CD14-positive monocyte (primary cell): ENCODE measurements at regions not wholly inside any gene's neighbourhood (a gene's known extent, or its start where the extent isn't known, plus 50 kb on each side); places are given as distances from the start of the nearest gene placed in this dataset.

Source experiments
- DNase-seq, 3 donors: peaks; one replicate each; pipeline ENCODE4 v3.0.0-alpha.2; 2011 to 2022
- H2AFZ ChIP-seq: 2 replicates; pipeline ENCODE4 v1.6.0; 2012; ENCODE audit warnings: mild to moderate bottlenecking, low read depth, low read length, inconsistent platforms; ENCODE audit not compliant: insufficient read depth, poor library complexity, severe bottlenecking
- H3K27ac ChIP-seq, 2 donors: 1 replicate in 1 of 2; 2 replicates in 1 of 2; pipeline ENCODE4 v1.5.1; 2012 to 2013; ENCODE audit warnings: low read length in 2 of 2, control low read depth in 1 of 2, inconsistent platforms in 1 of 2, low read depth in 1 of 2, mild to moderate bottlenecking in 1 of 2
- H3K27me3 ChIP-seq, 2 donors: one replicate each; pipeline versions ENCODE4 v1.6.0 to v1.6.1; 2011 to 2013; ENCODE audit warnings: low read length in 2 of 2; ENCODE audit not compliant: control insufficient read depth in 2 of 2, insufficient read depth in 2 of 2
- H3K36me3 ChIP-seq, 2 donors: replicated peaks in 1 of 2; 1 replicate in 1 of 2; 2 replicates in 1 of 2; pipeline versions ENCODE4 v1.5.1 to v1.6.1; 2012 to 2013; ENCODE audit warnings: low read length in 2 of 2, control low read depth in 1 of 2, inconsistent platforms in 1 of 2, mild to moderate bottlenecking in 1 of 2; ENCODE audit not compliant: insufficient read depth in 2 of 2, control insufficient read depth in 1 of 2
- H3K4me1 ChIP-seq, 2 donors: 1 replicate in 1 of 2; 2 replicates in 1 of 2; pipeline versions ENCODE4 v1.5.1 to v1.6.1; 2012 to 2013; ENCODE audit warnings: low read length in 2 of 2, control low read depth in 1 of 2, inconsistent platforms in 1 of 2, mild to moderate bottlenecking in 1 of 2, moderate library complexity in 1 of 2; ENCODE audit not compliant: insufficient read depth in 2 of 2, control insufficient read depth in 1 of 2
- H3K4me2 ChIP-seq: replicated peaks from 2 replicates; pipeline ENCODE3; 2012; ENCODE audit warnings: low read length, moderate library complexity, mild to moderate bottlenecking; ENCODE audit not compliant: poor library complexity, severe bottlenecking; ENCODE audit errors: extremely low read depth
- H3K4me3 ChIP-seq, 3 experiments: fragments of 200-600 bp in 1 of 3; sonication (generic) in 1 of 3; replicated peaks in 1 of 3; 1 replicate in 2 of 3; 2 replicates in 1 of 3; pipeline ENCODE4 v1.5.1; 2011 to 2013; ENCODE audit warnings: low read length in 3 of 3, mild to moderate bottlenecking in 3 of 3, control low read depth in 2 of 3, low read depth in 2 of 3, inconsistent platforms in 1 of 3, moderate library complexity in 1 of 3
- H3K79me2 ChIP-seq: 2 replicates; pipeline ENCODE4 v1.6.0; 2012; ENCODE audit warnings: mild to moderate bottlenecking, control low read depth, inconsistent platforms, low read length, moderate library complexity; ENCODE audit not compliant: insufficient read depth
- H3K9ac ChIP-seq: 2 replicates; pipeline ENCODE4 v1.6.0; 2017; ENCODE audit warnings: low read length, mild to moderate bottlenecking; ENCODE audit not compliant: insufficient read depth, poor library complexity, severe bottlenecking
- H3K9me3 ChIP-seq, 2 donors: replicated peaks in 1 of 2; 1 replicate in 1 of 2; 2 replicates in 1 of 2; pipeline versions ENCODE4 v1.5.1 to v1.6.1; 2012 to 2013; ENCODE audit warnings: low read length in 2 of 2, control low read depth in 1 of 2; ENCODE audit not compliant: control insufficient read depth in 1 of 2, insufficient read depth in 1 of 2
- H4K20me1 ChIP-seq: 2 replicates; pipeline ENCODE4 v1.6.0; 2012; ENCODE audit warnings: mild to moderate bottlenecking, low read length, control low read depth, moderate library complexity; ENCODE audit not compliant: insufficient read depth
- H3K27ac Mint-ChIP-seq, 7 donors: one replicate each; pipeline ENCODE4 v1.8.0; 2020; ENCODE audit warnings: mild to moderate bottlenecking in 7 of 7, mixed read lengths in 7 of 7, moderate library complexity in 6 of 7, inconsistent platforms in 2 of 7
- H3K27me3 Mint-ChIP-seq, 3 donors: one replicate each; pipeline ENCODE4 v1.8.0; 2021 to 2022; ENCODE audit warnings: low read depth in 3 of 3, mild to moderate bottlenecking in 3 of 3, mixed read lengths in 3 of 3, moderate library complexity in 3 of 3, inconsistent platforms in 1 of 3
- H3K36me3 Mint-ChIP-seq, 2 donors: one replicate each; pipeline ENCODE4 v1.8.0; 2020; ENCODE audit warnings: mixed read lengths in 2 of 2, inconsistent platforms in 1 of 2, mild to moderate bottlenecking in 1 of 2
- H3K4me1 Mint-ChIP-seq: one replicate; pipeline ENCODE4 v1.8.0; 2020; ENCODE audit warnings: mild to moderate bottlenecking, mixed read lengths
- H3K4me3 Mint-ChIP-seq, 2 donors: one replicate each; pipeline ENCODE4 v1.8.0; 2020; ENCODE audit warnings: mild to moderate bottlenecking in 2 of 2, mixed read lengths in 2 of 2, moderate library complexity in 1 of 2
- H3K9me3 Mint-ChIP-seq, 7 donors: one replicate each; pipeline ENCODE4 v1.8.0; 2020 to 2022; ENCODE audit warnings: mixed read lengths in 7 of 7, mild to moderate bottlenecking in 6 of 7, moderate library complexity in 6 of 7, inconsistent platforms in 2 of 7
- whole genome bisulfite sequencing: methylation state at CpG from one replicate; pipeline ENCODE4 v1.1.5; 2013; ENCODE audit warnings: missing lambda C conversion rate; ENCODE audit not compliant: insufficient coverage; 5-methylcytosine and 5-hydroxymethylcytosine counted together
- intact Hi-C, 2 donors: fragments of 100-400 bp; cut with micrococcal nuclease; formaldehyde crosslinking; loops; one replicate each; pipeline versions ENCODE4 v1.15.0 to v1.15.1; 2023
- TF ChIP-seq, protein P1 (sequence below): fragments of 200-600 bp; IDR thresholded peaks from one replicate; pipeline ENCODE4 v1.8.0; 2022; ENCODE audit warnings: antibody characterized with exemption, mild to moderate bottlenecking

- WGBS, result no CpG with 5 or more reads among the region's 1 CpG
- H4K20me1 ChIP-seq, result no peaks in the 10 kb centered on the region
- no peak for DNase-seq
- H3K27ac Mint-ChIP-seq, result no peak overlapping the region
- H3K36me3 ChIP-seq, result no peaks in the 10 kb centered on the region
- no peak overlapping the region for H3K4me3 ChIP-seq
- no peaks in the 10 kb centered on the region for H3K27me3 ChIP-seq
- peaks cover 0 to 3% (median 0%) of the 10 kb centered on the region in 7 donors for H3K9me3 Mint-ChIP-seq
- H3K4me3 Mint-ChIP-seq, result no peak overlapping the region
- peaks cover 18% of the 10 kb centered on the region for H3K4me1 Mint-ChIP-seq
- H3K27ac ChIP-seq, result no peak overlapping the region
- H3K27me3 Mint-ChIP-seq, result no peaks in the 10 kb centered on the region
- peaks cover 13 to 19% of the 10 kb centered on the region in 2 donors for H3K4me1 ChIP-seq
- TF ChIP-seq, protein P1, sequence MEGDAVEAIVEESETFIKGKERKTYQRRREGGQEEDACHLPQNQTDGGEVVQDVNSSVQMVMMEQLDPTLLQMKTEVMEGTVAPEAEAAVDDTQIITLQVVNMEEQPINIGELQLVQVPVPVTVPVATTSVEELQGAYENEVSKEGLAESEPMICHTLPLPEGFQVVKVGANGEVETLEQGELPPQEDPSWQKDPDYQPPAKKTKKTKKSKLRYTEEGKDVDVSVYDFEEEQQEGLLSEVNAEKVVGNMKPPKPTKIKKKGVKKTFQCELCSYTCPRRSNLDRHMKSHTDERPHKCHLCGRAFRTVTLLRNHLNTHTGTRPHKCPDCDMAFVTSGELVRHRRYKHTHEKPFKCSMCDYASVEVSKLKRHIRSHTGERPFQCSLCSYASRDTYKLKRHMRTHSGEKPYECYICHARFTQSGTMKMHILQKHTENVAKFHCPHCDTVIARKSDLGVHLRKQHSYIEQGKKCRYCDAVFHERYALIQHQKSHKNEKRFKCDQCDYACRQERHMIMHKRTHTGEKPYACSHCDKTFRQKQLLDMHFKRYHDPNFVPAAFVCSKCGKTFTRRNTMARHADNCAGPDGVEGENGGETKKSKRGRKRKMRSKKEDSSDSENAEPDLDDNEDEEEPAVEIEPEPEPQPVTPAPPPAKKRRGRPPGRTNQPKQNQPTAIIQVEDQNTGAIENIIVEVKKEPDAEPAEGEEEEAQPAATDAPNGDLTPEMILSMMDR, result no peak
- no peak overlapping the region for H3K9ac ChIP-seq
- intact Hi-C loops, result no loop called here
- H3K36me3 Mint-ChIP-seq, result no peaks in the 10 kb centered on the region
- no peaks in the 10 kb centered on the region for H3K9me3 ChIP-seq
- H3K79me2 ChIP-seq, result no peaks in the 10 kb centered on the region
- no peak overlapping the region for H3K4me2 ChIP-seq
- no peak overlapping the region for H2AFZ ChIP-seq
Observed at GRCh38 chr9:27653246-27653645, 80.0 kb upstream of the C9orf72 start.

GRCh38 chr9:27653957-27654356 lies 80.7 kb upstream of the C9orf72 start:
- no peaks in the 10 kb centered on the region for H4K20me1 ChIP-seq
- H3K27me3 ChIP-seq, result no peaks in the 10 kb centered on the region
- no peak overlapping the region for H3K4me3 ChIP-seq
- no peaks in the 10 kb centered on the region for H3K27me3 Mint-ChIP-seq
- peaks cover 18% of the 10 kb centered on the region for H3K4me1 Mint-ChIP-seq
- TF ChIP-seq, protein P1, result no peak
- no peak overlapping the region for H3K4me2 ChIP-seq
- no peak overlapping the region for H3K27ac Mint-ChIP-seq
- no peaks in the 10 kb centered on the region for H3K9me3 ChIP-seq
- H3K4me3 Mint-ChIP-seq, result no peak overlapping the region
- WGBS, result no CpG with 5 or more reads among the region's 3 CpGs
- intact Hi-C loops, result no loop called here
- H2AFZ ChIP-seq, result no peak overlapping the region
- no peaks in the 10 kb centered on the region for H3K79me2 ChIP-seq
- peaks cover 13 to 19% of the 10 kb centered on the region in 2 donors for H3K4me1 ChIP-seq
- H3K9ac ChIP-seq, result no peak overlapping the region
- no peaks in the 10 kb centered on the region for H3K36me3 ChIP-seq
- DNase-seq, result no peak
- H3K36me3 Mint-ChIP-seq, result no peaks in the 10 kb centered on the region
- no peaks in the 10 kb centered on the region for H3K9me3 Mint-ChIP-seq
- no peak overlapping the region for H3K27ac ChIP-seq
